Activated T-helper 2 cell treated with anti-CD3 and anti-CD28 coated beads, Interferon-gamma antibody, Interleukin-2, Interleukin-4, amounts not matched to agents 10 μg/mL and 5 μg/mL and 100 μg/mL, durations not matched to agents 14 hours and 24 hours and 36 hours (primary cell): ENCODE measurements at regions not wholly inside any gene's neighbourhood (a gene's known extent, or its start where the extent isn't known, plus 50 kb on each side); places are given as distances from the start of the nearest gene placed in this dataset.

Experiments used
- DNase-seq: peaks from one replicate; pipeline ENCODE4 v3.0.0; 2021; ENCODE audit warnings: low spot score
- H3K27ac Mint-ChIP-seq: one replicate; pipeline ENCODE4 v1.8.0; 2021; ENCODE audit warnings: mixed read lengths
- H3K27me3 Mint-ChIP-seq: one replicate; pipeline ENCODE4 v1.8.0; 2021; ENCODE audit warnings: low read depth, mixed read lengths
- H3K36me3 Mint-ChIP-seq: one replicate; pipeline ENCODE4 v1.8.0; 2021; ENCODE audit warnings: low read depth, mixed read lengths
- H3K4me1 Mint-ChIP-seq: one replicate; pipeline ENCODE4 v1.8.0; 2021; ENCODE audit warnings: low read depth, mixed read lengths
- H3K4me3 Mint-ChIP-seq: one replicate; pipeline ENCODE4 v1.8.0; 2021; ENCODE audit warnings: low read depth, mild to moderate bottlenecking, moderate library complexity, mixed read lengths
- H3K9me3 Mint-ChIP-seq: one replicate; pipeline ENCODE4 v1.8.0; 2021; ENCODE audit warnings: mixed read lengths
- intact Hi-C: fragments of 100-400 bp; cut with micrococcal nuclease; formaldehyde crosslinking; loops from one replicate; pipeline ENCODE4 v1.15.1; 2023

DNA sequence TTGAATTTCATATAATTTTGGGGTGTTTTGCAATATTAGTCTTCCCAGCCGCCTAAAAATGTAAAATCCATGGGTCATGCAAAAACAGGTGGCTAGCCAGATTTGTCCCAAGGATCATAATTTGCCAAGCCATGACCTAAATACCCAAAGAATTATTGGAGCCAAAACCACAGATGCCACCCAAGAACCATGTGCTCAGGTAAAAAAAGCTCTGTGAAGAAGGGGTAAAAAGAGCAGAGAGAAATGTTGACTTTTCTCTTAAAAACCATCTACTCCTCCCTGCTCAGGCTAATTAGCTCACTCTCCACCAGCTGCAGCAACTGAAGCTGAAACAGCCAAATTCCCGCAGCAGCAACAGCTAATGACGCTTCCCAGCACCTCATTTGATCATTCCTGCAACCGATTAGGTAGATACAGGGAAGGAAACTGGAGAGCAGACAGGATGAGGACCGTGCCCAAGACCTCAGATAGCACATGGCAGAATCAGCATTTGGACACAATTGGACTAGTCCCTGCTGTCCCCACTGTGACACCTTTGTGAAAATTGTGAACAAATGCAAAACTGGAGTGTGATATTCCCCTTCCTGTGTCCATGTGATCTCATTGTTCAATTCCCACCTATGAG, 107.9 kb upstream of the NXT1 start:
- Mint-ChIP-seq H3K4me3 (no peak overlapping the region), H3K36me3 (no peaks in the 10 kb centered on the region), H3K27ac (no peak overlapping the region), H3K4me1 (no peaks in the 10 kb centered on the region), H3K27me3 (peaks cover 4% of the 10 kb centered on the region), H3K9me3 (no peaks in the 10 kb centered on the region)
- no peak for DNase-seq
- intact Hi-C loops = no loop called here

DNA sequence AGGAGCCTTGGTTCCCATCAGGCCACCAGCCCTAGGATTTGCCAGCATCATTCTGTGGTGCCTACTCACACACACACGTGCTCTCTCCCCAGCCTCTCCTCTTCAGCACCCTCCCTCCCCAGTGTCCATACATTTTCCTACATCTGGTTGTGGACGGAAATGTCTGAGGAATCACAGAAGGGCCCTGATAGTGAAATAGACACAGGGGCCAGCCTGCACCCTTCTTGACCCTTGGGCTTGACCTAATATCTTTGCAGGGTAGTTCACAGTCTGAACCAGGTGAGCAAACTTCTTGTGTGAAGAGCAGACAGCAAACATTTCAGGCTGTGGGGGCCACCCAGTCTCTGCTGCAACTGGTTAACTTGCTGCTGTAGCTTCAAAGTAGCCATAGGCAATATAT, 108.5 kb upstream of the NXT1 start:
- no peaks in the 10 kb centered on the region for H3K9me3 Mint-ChIP-seq
- H3K27ac Mint-ChIP-seq = no peak overlapping the region
- peaks cover 4% of the 10 kb centered on the region for H3K27me3 Mint-ChIP-seq
- intact Hi-C loops = no loop called here
- no peak for DNase-seq
- H3K4me1 Mint-ChIP-seq = no peaks in the 10 kb centered on the region
- H3K4me3 Mint-ChIP-seq = no peak overlapping the region
- H3K36me3 Mint-ChIP-seq = no peaks in the 10 kb centered on the region

GRCh38 chr20:23241416-23241815, 109.2 kb upstream of the NXT1 start:
- no peak for DNase-seq
- Mint-ChIP-seq H3K4me1 (no peaks in the 10 kb centered on the region), H3K4me3 (no peak overlapping the region), H3K27me3 (peaks cover 4% of the 10 kb centered on the region), H3K27ac (no peak overlapping the region), H3K9me3 (no peaks in the 10 kb centered on the region), H3K36me3 (no peaks in the 10 kb centered on the region)
- intact Hi-C loops = no loop called here

DNA sequence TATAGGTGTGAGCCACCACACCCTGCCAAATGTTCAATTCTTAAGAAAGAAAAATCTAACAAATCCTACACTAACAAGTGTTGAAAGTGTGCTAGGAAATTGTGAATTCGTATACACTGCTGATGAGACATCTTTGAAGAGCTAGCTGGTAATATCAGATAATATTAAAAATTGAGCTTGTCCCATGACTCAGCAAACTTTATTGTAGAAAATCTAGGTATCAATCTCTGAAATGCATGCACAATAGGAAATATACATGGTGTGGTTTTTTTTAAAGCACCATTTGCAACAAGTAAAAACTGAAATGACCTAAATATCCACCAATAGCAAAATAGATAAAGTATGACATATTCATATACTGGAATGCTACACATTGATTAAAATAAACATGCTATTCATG, 110.1 kb upstream of the NXT1 start:
- Mint-ChIP-seq H3K4me3 (no peak overlapping the region), H3K9me3 (no peaks in the 10 kb centered on the region), H3K27me3 (peaks cover 4% of the 10 kb centered on the region), H3K27ac (no peak overlapping the region), H3K4me1 (no peaks in the 10 kb centered on the region), H3K36me3 (no peaks in the 10 kb centered on the region)
- intact Hi-C loops = no loop called here
- DNase-seq = no peak

DNA sequence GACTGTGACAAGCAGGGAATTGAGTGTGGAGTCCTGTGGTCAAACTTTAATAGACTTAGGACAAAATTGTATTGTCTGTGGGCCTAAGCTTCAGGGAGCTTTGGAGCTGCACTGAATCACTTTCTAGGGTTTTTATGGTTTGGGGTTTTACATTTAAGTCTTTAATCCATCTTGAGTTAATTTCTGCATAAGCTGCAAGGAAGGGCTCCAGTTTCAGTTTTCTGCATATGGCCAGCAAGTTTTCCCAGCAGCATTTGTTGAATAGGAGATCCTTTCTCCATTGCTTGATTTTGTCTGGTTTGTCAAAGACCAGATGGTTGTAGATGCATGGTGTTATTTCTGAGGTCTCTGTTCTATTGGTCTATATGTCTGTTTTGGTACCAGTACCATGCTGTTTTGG, 113.4 kb upstream of the NXT1 start:
- intact Hi-C loops = loop anchor here (5.0 kb wide), 1 partner anchor 545 kb away; no protein-coding TSS in a partner anchor
- H3K36me3 Mint-ChIP-seq = no peaks in the 10 kb centered on the region
- H3K4me3 Mint-ChIP-seq = no peak overlapping the region

DNA sequence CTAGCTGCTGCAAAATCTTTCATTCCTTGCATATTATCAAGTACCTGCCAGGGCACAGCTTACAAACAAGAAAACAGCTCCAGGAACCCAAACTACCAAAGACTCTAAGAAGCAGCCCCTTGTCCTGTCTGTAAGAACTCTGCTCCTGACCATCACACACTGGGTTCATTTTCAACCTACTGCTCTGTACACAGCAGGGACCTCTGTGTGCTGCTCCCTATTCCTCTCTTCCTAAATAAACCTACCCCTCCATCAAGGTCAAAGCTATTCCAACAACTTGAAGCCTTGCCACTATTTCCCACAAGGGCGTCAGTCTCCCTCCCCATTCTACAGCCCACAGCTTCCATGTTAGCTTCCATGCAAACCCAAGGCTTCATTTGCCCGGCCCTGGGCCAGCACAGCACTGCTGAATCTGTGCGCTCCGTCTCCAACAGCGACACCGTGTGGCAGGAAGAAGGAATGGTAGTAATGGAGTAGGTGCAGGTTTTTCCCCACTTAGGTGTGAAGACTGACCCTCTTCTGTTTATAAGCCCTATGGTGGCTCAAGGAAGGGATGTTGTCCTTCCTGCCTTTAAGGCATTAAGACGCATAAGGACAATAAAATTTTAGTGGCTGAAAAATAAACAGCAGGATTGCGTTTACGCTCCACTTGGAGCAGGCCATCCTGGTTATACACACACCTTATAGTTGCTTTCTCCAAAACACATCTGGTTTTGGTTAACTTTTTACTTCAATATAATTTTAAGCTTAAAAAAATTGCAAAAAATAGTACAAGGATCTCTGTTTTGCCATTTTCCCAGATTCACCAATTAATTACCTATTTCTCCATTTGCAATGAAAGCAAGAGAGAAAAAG, 115.2 kb upstream of the NXT1 start:
- no peak overlapping the region for H3K27ac Mint-ChIP-seq
- H3K4me1 Mint-ChIP-seq = no peaks in the 10 kb centered on the region
- DNase-seq = peak; percentile 22
- intact Hi-C loops = loop anchor here (1.0 to 5.0 kb wide), 2 partner anchors 183 to 543 kb away; no protein-coding TSS in a partner anchor
- H3K9me3 Mint-ChIP-seq = peaks cover 6% of the 10 kb centered on the region
- no peak overlapping the region for H3K4me3 Mint-ChIP-seq
- H3K36me3 Mint-ChIP-seq = no peaks in the 10 kb centered on the region
- peaks cover 4% of the 10 kb centered on the region for H3K27me3 Mint-ChIP-seq

More for the DNA sequence above, 113.4 kb upstream of the NXT1 start:
- peaks cover 4% of the 10 kb centered on the region for H3K27me3 Mint-ChIP-seq
- H3K27ac Mint-ChIP-seq = no peak overlapping the region
- DNase-seq = no peak
- no peaks in the 10 kb centered on the region for H3K4me1 Mint-ChIP-seq
- H3K9me3 Mint-ChIP-seq = peaks cover under 1% of the 10 kb centered on the region

GRCh38 chr20:23234311-23235078, 116.1 kb upstream of the NXT1 start:
- peaks cover 6% of the 10 kb centered on the region for H3K9me3 Mint-ChIP-seq
- no peak overlapping the region for H3K27ac Mint-ChIP-seq
- no peaks in the 10 kb centered on the region for H3K36me3 Mint-ChIP-seq
- intact Hi-C loops = loop anchor here (1.0 to 5.0 kb wide), 2 partner anchors 182 to 542 kb away; no protein-coding TSS in a partner anchor
- peaks cover 4% of the 10 kb centered on the region for H3K27me3 Mint-ChIP-seq
- DNase-seq = no peak
- H3K4me3 Mint-ChIP-seq = no peak overlapping the region
- no peaks in the 10 kb centered on the region for H3K4me1 Mint-ChIP-seq

- H3K36me3 Mint-ChIP-seq = no peaks in the 10 kb centered on the region
- no peak overlapping the region for H3K4me3 Mint-ChIP-seq
- no peaks in the 10 kb centered on the region for H3K4me1 Mint-ChIP-seq
- H3K9me3 Mint-ChIP-seq = peaks cover 6% of the 10 kb centered on the region
- H3K27me3 Mint-ChIP-seq = no peaks in the 10 kb centered on the region
- intact Hi-C loops = no loop called here
- H3K27ac Mint-ChIP-seq = no peak overlapping the region
- no peak for DNase-seq
Measured at GRCh38 chr20:23233341-23233740, 117.2 kb upstream of the NXT1 start.

DNA sequence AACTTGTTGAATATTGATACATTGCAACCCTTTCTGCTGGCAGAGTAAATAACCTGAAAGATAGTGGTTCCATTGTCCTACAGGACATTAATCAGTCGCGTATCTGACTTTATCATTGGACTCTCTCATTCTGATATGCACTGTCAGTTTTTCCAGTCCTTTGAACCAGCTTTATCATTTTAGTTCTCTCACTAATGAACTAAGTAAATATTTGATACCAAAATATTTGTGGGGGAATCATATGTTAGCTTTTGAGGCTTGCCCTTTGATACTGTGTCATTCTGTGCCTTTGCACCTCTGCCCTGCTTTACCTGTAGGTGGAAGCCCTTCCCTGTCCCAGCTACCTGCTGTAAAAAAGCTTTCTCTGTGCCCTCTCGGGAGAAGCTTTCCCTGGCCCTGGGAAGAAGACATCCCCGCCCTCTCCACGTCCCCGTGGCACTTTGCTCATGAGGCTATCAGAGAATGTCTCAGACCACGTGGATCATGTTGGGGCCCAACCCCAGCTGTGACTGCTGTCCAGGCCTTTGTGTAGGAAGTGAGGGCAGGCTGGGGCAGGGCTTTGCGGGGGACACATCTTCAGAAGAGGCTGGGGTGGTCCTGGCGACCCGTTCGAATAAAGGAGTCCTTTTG, 117.8 kb upstream of the NXT1 start:
- no peak overlapping the region for H3K27ac Mint-ChIP-seq
- no peaks in the 10 kb centered on the region for H3K27me3 Mint-ChIP-seq
- no peaks in the 10 kb centered on the region for H3K4me1 Mint-ChIP-seq
- no peak for DNase-seq
- H3K9me3 Mint-ChIP-seq = peaks cover 6% of the 10 kb centered on the region
- no peaks in the 10 kb centered on the region for H3K36me3 Mint-ChIP-seq
- no peak overlapping the region for H3K4me3 Mint-ChIP-seq
- intact Hi-C loops = no loop called here

GRCh38 chr20:23232219-23232581, 118.4 kb upstream of the NXT1 start:
- DNase-seq = no peak
- Mint-ChIP-seq H3K27me3 (no peaks in the 10 kb centered on the region), H3K9me3 (peaks cover 6% of the 10 kb centered on the region), H3K4me3 (no peak overlapping the region), H3K4me1 (no peaks in the 10 kb centered on the region), H3K27ac (no peak overlapping the region), H3K36me3 (no peaks in the 10 kb centered on the region)
- intact Hi-C loops = no loop called here

GRCh38 chr20:23231561-23232218, 118.9 kb upstream of the NXT1 start:
- H3K27ac Mint-ChIP-seq = no peak overlapping the region
- H3K9me3 Mint-ChIP-seq = peaks cover 6% of the 10 kb centered on the region
- DNase-seq = no peak
- intact Hi-C loops = no loop called here
- H3K4me1 Mint-ChIP-seq = no peaks in the 10 kb centered on the region
- no peaks in the 10 kb centered on the region for H3K27me3 Mint-ChIP-seq
- H3K36me3 Mint-ChIP-seq = no peaks in the 10 kb centered on the region
- no peak overlapping the region for H3K4me3 Mint-ChIP-seq

- Mint-ChIP-seq H3K4me3 (no peak overlapping the region), H3K36me3 (no peaks in the 10 kb centered on the region), H3K4me1 (no peaks in the 10 kb centered on the region), H3K9me3 (peaks cover 6% of the 10 kb centered on the region), H3K27me3 (no peaks in the 10 kb centered on the region), H3K27ac (no peak overlapping the region)
- no peak for DNase-seq
- intact Hi-C loops = no loop called here
Measured at GRCh38 chr20:23230766-23231385, 119.7 kb upstream of the NXT1 start.
